Tibial artery (tissue), 4 donors: ENCODE measurements at regions not wholly inside any gene's neighbourhood (a gene's known extent, or its start where the extent isn't known, plus 50 kb on each side); places are given as distances from the start of the nearest gene placed in this dataset.

Experiments
- DNase-seq, 2 donors: peaks; one replicate each; pipeline ENCODE4 v3.0.0-alpha.2; 2019
- H3K27ac ChIP-seq, 2 donors: fragments of 200-600 bp; sonication (generic) in 1 of 2; 1 replicate in 1 of 2; 2 replicates in 1 of 2; pipeline ENCODE4 v1.5.1; 2018 to 2019; ENCODE audit warnings: mild to moderate bottlenecking in 1 of 2
- H3K27me3 ChIP-seq, 2 donors: fragments of 200-600 bp; sonication (generic) in 1 of 2; one replicate each; pipeline versions ENCODE4 v1.5.1 to v1.6.0; 2016 to 2019
- H3K36me3 ChIP-seq, 3 donors: fragments of 200-600 bp; sonication (generic) in 2 of 3; one replicate each; pipeline ENCODE4 v1.5.1; 2016 to 2019; ENCODE audit warnings: mild to moderate bottlenecking in 2 of 3
- H3K4me1 ChIP-seq, 4 donors: fragments of 200-600 bp; sonication (generic) in 2 of 4; 1 replicate in 3 of 4; 2 replicates in 1 of 4; pipeline ENCODE4 v1.5.1; 2016 to 2019
- H3K4me3 ChIP-seq, 2 donors: fragments of 200-600 bp; sonication (generic) in 1 of 2; 1 replicate in 1 of 2; 2 replicates in 1 of 2; pipeline ENCODE4 v1.5.1; 2018 to 2019; ENCODE audit warnings: mild to moderate bottlenecking in 2 of 2
- H3K9me3 ChIP-seq, 3 donors: fragments of 200-600 bp; sonication (generic) in 1 of 3; one replicate each; pipeline ENCODE4 v1.5.1; 2016 to 2019
- intact Hi-C: fragments of 100-400 bp; cut with DNase I; formaldehyde crosslinking; loops from one replicate; pipeline ENCODE4 v1.15.0; 2023; ENCODE audit warnings: low total_unique reads
- TF ChIP-seq, protein P1 (sequence below), 2 experiments: fragments of 200-600 bp in 1 of 2; fragments of 450-650 bp in 1 of 2; IDR thresholded peaks; one replicate each; pipeline ENCODE4 v1.5.1; 2017 to 2019; ENCODE audit warnings: antibody characterized with exemption in 2 of 2, mild to moderate bottlenecking in 1 of 2, moderate library complexity in 1 of 2

DNA sequence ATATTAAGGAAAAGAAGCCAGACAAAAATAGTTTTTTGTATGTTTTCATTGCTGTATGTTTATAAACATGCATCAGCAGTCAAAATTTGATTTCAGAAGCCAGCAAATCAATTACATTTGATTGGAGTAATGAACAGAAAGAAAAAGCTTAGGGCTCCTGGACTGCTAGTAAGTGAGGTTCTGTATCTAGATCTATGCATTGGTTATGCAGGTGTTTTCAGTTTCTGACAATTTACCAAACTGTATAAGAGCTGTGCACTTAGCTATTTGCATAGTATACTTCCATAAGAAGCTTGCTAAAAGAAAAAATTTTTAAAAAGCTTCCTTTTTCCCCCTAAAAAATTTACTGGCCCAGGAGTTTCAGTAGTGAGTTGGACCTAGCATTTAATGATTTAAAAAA lies 881.6 kb downstream of the PCDH7 start:
- DNase-seq = no peak
- Histone ChIP-seq H3K27me3 (no peaks in the 10 kb centered on the region), H3K4me3 (no peak overlapping the region), H3K9me3 (no peaks in the 10 kb centered on the region), H3K36me3 (no peaks in the 10 kb centered on the region), H3K27ac (no peak overlapping the region), H3K4me1 (no peaks in the 10 kb centered on the region)
- TF ChIP-seq, protein P1, sequence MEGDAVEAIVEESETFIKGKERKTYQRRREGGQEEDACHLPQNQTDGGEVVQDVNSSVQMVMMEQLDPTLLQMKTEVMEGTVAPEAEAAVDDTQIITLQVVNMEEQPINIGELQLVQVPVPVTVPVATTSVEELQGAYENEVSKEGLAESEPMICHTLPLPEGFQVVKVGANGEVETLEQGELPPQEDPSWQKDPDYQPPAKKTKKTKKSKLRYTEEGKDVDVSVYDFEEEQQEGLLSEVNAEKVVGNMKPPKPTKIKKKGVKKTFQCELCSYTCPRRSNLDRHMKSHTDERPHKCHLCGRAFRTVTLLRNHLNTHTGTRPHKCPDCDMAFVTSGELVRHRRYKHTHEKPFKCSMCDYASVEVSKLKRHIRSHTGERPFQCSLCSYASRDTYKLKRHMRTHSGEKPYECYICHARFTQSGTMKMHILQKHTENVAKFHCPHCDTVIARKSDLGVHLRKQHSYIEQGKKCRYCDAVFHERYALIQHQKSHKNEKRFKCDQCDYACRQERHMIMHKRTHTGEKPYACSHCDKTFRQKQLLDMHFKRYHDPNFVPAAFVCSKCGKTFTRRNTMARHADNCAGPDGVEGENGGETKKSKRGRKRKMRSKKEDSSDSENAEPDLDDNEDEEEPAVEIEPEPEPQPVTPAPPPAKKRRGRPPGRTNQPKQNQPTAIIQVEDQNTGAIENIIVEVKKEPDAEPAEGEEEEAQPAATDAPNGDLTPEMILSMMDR (IDR thresholded peaks at IDR 0.05) = no peak
- intact Hi-C loops = no loop called here

DNA sequence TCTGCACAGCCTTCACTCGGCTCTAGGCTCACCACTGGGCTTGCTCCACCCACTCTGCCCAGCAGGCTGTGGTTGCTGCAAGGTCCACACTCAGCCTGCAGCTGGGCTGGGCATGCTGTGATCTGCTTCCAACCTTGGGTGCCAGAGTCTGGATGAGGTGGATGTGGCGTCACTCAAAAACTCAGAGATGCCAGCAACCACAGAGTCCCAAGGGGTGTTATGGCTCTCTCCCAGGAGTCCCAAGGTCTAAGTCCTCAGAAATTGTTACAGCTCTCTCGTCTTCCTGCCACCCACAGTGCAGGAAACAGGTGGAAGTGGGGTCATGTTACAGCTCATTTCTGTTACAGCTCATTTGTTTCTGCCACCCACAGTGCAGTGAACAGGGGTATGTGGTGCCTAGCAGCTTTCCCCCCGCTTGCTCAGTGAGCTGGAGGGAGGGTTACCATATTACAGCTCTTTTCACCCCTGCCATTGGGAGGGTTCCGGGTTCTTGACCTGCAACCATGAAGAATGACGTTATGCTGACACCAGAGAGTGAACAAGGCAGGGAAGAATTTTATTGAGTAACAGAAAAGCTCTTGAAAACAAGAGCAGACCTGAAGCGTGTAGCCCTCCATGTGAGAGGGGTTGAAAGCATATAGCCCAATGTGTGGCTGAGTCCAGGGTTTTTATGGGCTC lies 893.9 kb downstream of the PCDH7 start:
- Histone ChIP-seq H3K4me1 (no peaks in the 10 kb centered on the region), H3K27ac (no peak overlapping the region), H3K9me3 (no peaks in the 10 kb centered on the region), H3K36me3 (no peaks in the 10 kb centered on the region), H3K4me3 (no peak overlapping the region), H3K27me3 (no peaks in the 10 kb centered on the region)
- TF ChIP-seq, protein P1 (IDR thresholded peaks at IDR 0.05) = no peak
- intact Hi-C loops = no loop called here
- no peak for DNase-seq

DNA sequence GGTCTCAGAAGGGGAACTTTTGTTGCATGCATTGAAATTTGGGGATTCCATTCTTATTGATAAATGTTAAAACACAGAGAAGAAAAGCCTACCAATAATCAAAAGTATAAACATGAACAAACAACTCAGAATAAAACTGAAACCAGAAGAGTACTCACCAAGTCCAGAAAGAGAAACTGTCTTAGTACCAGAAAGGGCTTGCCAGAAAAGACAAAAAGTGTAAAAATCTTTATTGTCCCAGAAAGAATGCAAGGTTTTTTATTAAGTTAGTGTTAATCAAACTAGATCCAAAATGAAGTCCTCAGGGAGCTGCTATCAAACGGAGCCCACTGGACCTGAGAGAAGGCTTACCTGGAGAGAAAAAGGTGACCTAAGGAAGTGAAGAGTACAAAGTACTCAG lies 897.5 kb downstream of the PCDH7 start:
- no peak for DNase-seq
- Histone ChIP-seq H3K4me3 (no peak overlapping the region), H3K9me3 (no peaks in the 10 kb centered on the region), H3K27ac (no peak overlapping the region), H3K36me3 (no peaks in the 10 kb centered on the region), H3K4me1 (no peaks in the 10 kb centered on the region), H3K27me3 (no peaks in the 10 kb centered on the region)
- intact Hi-C loops = no loop called here
- TF ChIP-seq, protein P1 (IDR thresholded peaks at IDR 0.05) = no peak

DNA sequence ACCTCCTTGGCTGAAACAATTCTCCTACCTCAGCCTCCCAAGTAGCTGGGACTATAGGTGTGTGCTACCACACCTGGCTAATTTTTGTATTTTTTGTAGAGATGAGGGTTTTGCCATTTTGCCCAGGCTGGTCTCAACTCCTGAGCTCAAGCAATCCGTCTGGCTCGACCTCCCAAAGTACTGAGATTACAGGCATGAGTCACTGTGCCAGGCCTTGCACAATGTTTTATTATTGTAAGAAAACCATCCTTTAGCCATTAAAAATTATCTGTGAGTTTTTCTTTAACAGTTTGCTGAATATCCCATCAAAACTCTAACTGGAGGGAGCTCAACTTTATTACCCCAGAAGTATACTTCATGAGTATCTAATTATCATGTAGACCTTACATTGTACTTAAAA lies 900.3 kb downstream of the PCDH7 start:
- Histone ChIP-seq H3K9me3 (no peaks in the 10 kb centered on the region), H3K4me3 (no peak overlapping the region), H3K27me3 (no peaks in the 10 kb centered on the region), H3K36me3 (no peaks in the 10 kb centered on the region), H3K4me1 (no peaks in the 10 kb centered on the region), H3K27ac (no peak overlapping the region)
- DNase-seq = no peak
- intact Hi-C loops = no loop called here
- TF ChIP-seq, protein P1 (IDR thresholded peaks at IDR 0.05) = no peak

DNA sequence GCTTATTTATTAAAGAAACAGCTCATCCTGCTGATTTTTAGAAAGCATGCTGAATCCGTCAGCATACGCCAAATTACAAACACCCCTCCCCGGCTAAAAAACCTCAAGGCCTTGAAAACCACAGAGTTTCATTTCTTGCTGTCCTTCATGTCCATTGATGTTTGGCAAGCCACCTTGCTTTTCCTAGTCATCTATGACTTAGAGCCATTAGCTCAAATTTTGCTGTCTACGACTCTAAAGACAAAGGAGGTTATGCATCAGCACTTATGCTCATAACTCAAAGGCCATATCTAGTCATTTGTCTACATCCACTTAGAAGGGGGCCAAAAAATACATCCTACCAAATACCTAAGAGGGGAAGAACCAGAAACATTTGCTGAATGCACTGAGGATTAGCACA lies 925.1 kb downstream of the PCDH7 start:
- no peak for DNase-seq
- Histone ChIP-seq H3K27ac (no peak overlapping the region), H3K36me3 (no peaks in the 10 kb centered on the region), H3K9me3 (no peaks in the 10 kb centered on the region), H3K4me3 (no peak overlapping the region), H3K4me1 (no peaks in the 10 kb centered on the region), H3K27me3 (no peaks in the 10 kb centered on the region)
- TF ChIP-seq, protein P1 (IDR thresholded peaks at IDR 0.05) = no peak
- intact Hi-C loops = no loop called here

DNA sequence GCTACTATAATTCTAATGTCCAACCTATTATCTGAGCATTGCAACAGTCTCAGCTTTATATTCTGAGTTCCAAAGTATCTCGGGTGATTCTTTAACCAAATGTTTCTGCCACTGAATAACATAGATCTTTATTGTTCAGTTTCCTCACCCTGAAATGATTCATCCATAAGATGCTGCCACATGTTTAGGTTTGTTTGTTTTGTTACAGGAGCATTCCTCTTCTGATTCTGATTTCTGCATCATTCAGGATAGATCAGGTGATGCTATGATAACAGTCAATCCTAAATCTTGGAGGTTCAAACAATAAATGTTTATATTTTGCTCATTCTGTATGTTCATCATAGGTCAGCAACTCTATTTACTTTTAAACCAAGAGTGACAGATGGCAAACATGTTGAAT lies 927.6 kb downstream of the PCDH7 start:
- Histone ChIP-seq H3K9me3 (no peaks in the 10 kb centered on the region), H3K36me3 (no peaks in the 10 kb centered on the region), H3K27me3 (no peaks in the 10 kb centered on the region), H3K4me1 (no peaks in the 10 kb centered on the region), H3K27ac (no peak overlapping the region), H3K4me3 (no peak overlapping the region)
- intact Hi-C loops = no loop called here
- no peak for DNase-seq
- TF ChIP-seq, protein P1 (IDR thresholded peaks at IDR 0.05) = no peak
